ENCODE measurements at regions not wholly inside any gene's neighbourhood (a gene's known extent, or its start where the extent isn't known, plus 50 kb on each side); places are given as distances from the start of the nearest gene placed in this dataset.

DNA sequence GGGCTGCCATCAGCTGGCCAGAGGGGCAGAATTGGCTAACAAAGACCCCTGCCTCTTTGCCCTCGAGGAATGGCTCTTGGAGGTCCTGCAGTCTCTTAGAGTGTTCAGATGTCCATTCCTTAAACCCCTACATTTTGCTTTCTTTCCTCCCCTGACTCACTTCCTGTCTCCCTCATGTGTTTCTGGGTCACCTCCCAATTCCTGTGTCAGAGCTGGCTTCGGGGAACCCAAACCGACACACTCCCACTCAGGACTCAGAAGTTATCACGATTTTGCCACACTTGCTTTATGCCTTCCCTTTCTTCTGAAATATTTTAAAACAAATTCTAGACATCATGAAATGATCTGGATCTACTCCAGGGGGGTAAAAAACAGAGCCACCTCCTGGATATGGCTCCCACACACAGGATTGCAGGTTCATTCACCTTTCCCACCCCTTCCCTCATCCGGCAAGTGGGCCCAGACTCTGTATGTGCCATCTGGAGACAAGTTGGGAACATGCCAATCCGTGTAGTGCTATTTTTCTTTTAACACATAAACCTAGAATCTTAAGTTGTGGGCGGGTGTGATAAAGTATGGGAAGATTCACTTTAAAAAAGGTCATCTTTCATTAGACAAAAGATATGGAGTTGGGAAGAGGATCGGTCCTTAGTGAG, 145.7 kb downstream of the NXNL2 start:
- TF ChIP-seq, protein P1, sequence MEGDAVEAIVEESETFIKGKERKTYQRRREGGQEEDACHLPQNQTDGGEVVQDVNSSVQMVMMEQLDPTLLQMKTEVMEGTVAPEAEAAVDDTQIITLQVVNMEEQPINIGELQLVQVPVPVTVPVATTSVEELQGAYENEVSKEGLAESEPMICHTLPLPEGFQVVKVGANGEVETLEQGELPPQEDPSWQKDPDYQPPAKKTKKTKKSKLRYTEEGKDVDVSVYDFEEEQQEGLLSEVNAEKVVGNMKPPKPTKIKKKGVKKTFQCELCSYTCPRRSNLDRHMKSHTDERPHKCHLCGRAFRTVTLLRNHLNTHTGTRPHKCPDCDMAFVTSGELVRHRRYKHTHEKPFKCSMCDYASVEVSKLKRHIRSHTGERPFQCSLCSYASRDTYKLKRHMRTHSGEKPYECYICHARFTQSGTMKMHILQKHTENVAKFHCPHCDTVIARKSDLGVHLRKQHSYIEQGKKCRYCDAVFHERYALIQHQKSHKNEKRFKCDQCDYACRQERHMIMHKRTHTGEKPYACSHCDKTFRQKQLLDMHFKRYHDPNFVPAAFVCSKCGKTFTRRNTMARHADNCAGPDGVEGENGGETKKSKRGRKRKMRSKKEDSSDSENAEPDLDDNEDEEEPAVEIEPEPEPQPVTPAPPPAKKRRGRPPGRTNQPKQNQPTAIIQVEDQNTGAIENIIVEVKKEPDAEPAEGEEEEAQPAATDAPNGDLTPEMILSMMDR (IDR thresholded peaks at IDR 0.05): no peak
- TF ChIP-seq POLR2A (IDR thresholded peaks at IDR 0.05) (no peak), EP300 (IDR thresholded peaks at IDR 0.05) (no peak)

Measured in ovary (tissue), 3 donors.